Neural cell (in vitro differentiated cells): ENCODE measurements at regions not wholly inside any gene's neighbourhood (a gene's known extent, or its start where the extent isn't known, plus 50 kb on each side); places are given as distances from the start of the nearest gene placed in this dataset.

ENCODE experiments used
- H2AFZ ChIP-seq: fragments of 200-600, 300-800 bp; sonication (generic), shearing (Covaris generic); 2 replicates; pipeline ENCODE4 v1.6.0; 2014; ENCODE audit warnings: low read depth, mild to moderate bottlenecking, antibody characterized with exemption, low read length, moderate library complexity
- H3F3A ChIP-seq: fragments of 200-600 bp; shearing (Covaris generic); 2 replicates; pipeline ENCODE4 v1.6.1; 2016; ENCODE audit warnings: mild to moderate bottlenecking, moderate library complexity, mixed read lengths, antibody characterized with exemption, low read length; ENCODE audit not compliant: insufficient read depth, poor library complexity, severe bottlenecking
- H3K27ac ChIP-seq: fragments of 200-600, 300-800 bp; sonication (generic), shearing (Covaris generic); 2 replicates; pipeline ENCODE4 v1.5.1; 2014; ENCODE audit warnings: mild to moderate bottlenecking, low read length, moderate library complexity
- H3K27me3 ChIP-seq: fragments of 300-800, 200-600 bp; sonication (generic), shearing (Covaris generic); 2 replicates; pipeline ENCODE4 v1.6.0; 2014; ENCODE audit warnings: mild to moderate bottlenecking, low read depth, low read length, moderate library complexity; ENCODE audit not compliant: insufficient read depth
- H3K36me3 ChIP-seq: fragments of 300-800, 200-600 bp; sonication (generic), shearing (Covaris generic); 2 replicates; pipeline ENCODE4 v1.5.1; 2014; ENCODE audit warnings: mild to moderate bottlenecking, antibody characterized with exemption, low read length, moderate library complexity; ENCODE audit not compliant: insufficient read depth
- H3K4me2 ChIP-seq: fragments of 300-800, 200-600 bp; sonication (generic), shearing (Covaris generic); 2 replicates; pipeline ENCODE4 v1.6.0; 2014; ENCODE audit warnings: mild to moderate bottlenecking, low read length
- H3K4me3 ChIP-seq: fragments of 300-800, 200-600 bp; sonication (generic), shearing (Covaris generic); 2 replicates; pipeline ENCODE4 v1.5.1; 2014; ENCODE audit warnings: mild to moderate bottlenecking, low read length, moderate library complexity
- H3K79me2 ChIP-seq: fragments of 200-600 bp; shearing (Covaris generic); replicated peaks from 2 replicates; pipeline ENCODE4 v1.6.0; 2014; ENCODE audit warnings: mild to moderate bottlenecking, low read length, moderate library complexity; ENCODE audit not compliant: insufficient read depth
- H3K9ac ChIP-seq: fragments of 300-800, 200-600 bp; sonication (generic), shearing (Covaris generic); 2 replicates; pipeline ENCODE4 v1.6.1; 2016; ENCODE audit warnings: mild to moderate bottlenecking, low read length, mixed read lengths
- H3K9me2 ChIP-seq: fragments of 200-600 bp; shearing (Covaris generic); 2 replicates; pipeline ENCODE4 v1.6.1; 2016; ENCODE audit warnings: mild to moderate bottlenecking, low read length, mixed read lengths; ENCODE audit not compliant: insufficient read depth
- H3K9me3 ChIP-seq: fragments of 200-600, 300-800 bp; sonication (generic), shearing (Covaris generic); 2 replicates; pipeline ENCODE4 v1.6.1; 2016; ENCODE audit warnings: mild to moderate bottlenecking, mixed run types, low read length, moderate library complexity, mixed read lengths
- H4K20me1 ChIP-seq: fragments of 200-600 bp; shearing (Covaris generic); 2 replicates; pipeline ENCODE4 v1.6.1; 2016; ENCODE audit warnings: mild to moderate bottlenecking, mixed run types; ENCODE audit not compliant: insufficient read depth
- EP300 ChIP-seq: fragments of 450-650 bp; conservative IDR thresholded peaks from 2 replicates; pipeline ENCODE4 v1.6.1; 2014; ENCODE audit warnings: antibody characterized with exemption, mild to moderate bottlenecking, moderate library complexity; ENCODE audit not compliant: poor library complexity, severe bottlenecking
- EZH2 ChIP-seq: fragments of 200-600, 300-800 bp; shearing (Covaris generic), sonication (generic); IDR thresholded peaks from 2 replicates; pipeline ENCODE4 v1.6.1; 2014; ENCODE audit warnings: antibody characterized with exemption, low read length, borderline replicate concordance, mild to moderate bottlenecking; ENCODE audit not compliant: insufficient read depth, poor library complexity, severe bottlenecking
- MXI1 ChIP-seq: fragments of 450-650 bp; conservative IDR thresholded peaks from 2 replicates; pipeline ENCODE4 v1.6.1; 2014; ENCODE audit warnings: antibody characterized with exemption, mild to moderate bottlenecking; ENCODE audit not compliant: poor library complexity, severe bottlenecking
- POLR2AphosphoS5 ChIP-seq: IDR thresholded peaks from 2 replicates; pipeline ENCODE4 v1.6.1; 2012
- RAD21 ChIP-seq: fragments of 450-650 bp; conservative IDR thresholded peaks from 2 replicates; pipeline ENCODE4 v1.6.1; 2014; ENCODE audit warnings: antibody characterized with exemption, mild to moderate bottlenecking, moderate library complexity
- SMC3 ChIP-seq: fragments of 450-650 bp; conservative IDR thresholded peaks from 2 replicates; pipeline ENCODE4 v1.6.1; 2014; ENCODE audit warnings: antibody characterized with exemption, mild to moderate bottlenecking, moderate library complexity; ENCODE audit not compliant: poor library complexity
- TAF1 ChIP-seq: IDR thresholded peaks from 2 replicates; pipeline ENCODE4 v1.6.1; 2012; ENCODE audit warnings: low read depth
- TF ChIP-seq, protein P1 (sequence below): fragments of 450-650 bp; IDR thresholded peaks from 2 replicates; pipeline ENCODE4 v1.5.1; 2014; ENCODE audit warnings: antibody characterized with exemption, mild to moderate bottlenecking, moderate library complexity; ENCODE audit not compliant: poor library complexity, severe bottlenecking
- TF ChIP-seq, protein P2 (sequence below): IDR thresholded peaks from 2 replicates; pipeline ENCODE4 v1.6.1; 2012; ENCODE audit warnings: borderline replicate concordance

DNA sequence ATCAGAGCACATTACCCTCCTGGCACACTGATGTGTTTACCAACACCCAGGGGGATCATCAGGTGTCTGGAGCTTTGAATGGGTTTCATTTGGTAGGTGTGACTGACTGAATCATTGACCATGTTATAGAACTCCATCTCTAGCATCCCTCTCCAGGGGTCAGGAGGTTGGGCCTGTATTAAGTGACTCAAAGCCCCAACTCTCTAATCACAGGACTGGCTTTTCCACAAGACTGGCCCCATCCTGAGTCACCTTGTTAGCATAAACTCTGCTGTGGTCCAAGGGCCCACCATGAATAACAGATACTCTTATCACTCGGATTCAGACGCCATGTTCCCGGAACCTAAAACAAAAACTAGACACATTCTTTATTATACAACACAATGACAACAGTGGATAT, 125.9 kb upstream of the NDUFV2 start:
- Histone ChIP-seq H3K79me2 (no peaks in the 10 kb centered on the region), H3F3A (no peaks in the 10 kb centered on the region), H3K4me3 (no peak overlapping the region), H3K36me3 (no peaks in the 10 kb centered on the region), H3K27ac (no peak overlapping the region), H3K9me2 (no peaks in the 10 kb centered on the region), H3K27me3 (no peaks in the 10 kb centered on the region), H4K20me1 (no peaks in the 10 kb centered on the region), H3K4me2 (no peak overlapping the region), H3K9ac (no peak overlapping the region), H2AFZ (no peak overlapping the region), H3K9me3 (peaks cover 3% of the 10 kb centered on the region)
- TF ChIP-seq, protein P1, sequence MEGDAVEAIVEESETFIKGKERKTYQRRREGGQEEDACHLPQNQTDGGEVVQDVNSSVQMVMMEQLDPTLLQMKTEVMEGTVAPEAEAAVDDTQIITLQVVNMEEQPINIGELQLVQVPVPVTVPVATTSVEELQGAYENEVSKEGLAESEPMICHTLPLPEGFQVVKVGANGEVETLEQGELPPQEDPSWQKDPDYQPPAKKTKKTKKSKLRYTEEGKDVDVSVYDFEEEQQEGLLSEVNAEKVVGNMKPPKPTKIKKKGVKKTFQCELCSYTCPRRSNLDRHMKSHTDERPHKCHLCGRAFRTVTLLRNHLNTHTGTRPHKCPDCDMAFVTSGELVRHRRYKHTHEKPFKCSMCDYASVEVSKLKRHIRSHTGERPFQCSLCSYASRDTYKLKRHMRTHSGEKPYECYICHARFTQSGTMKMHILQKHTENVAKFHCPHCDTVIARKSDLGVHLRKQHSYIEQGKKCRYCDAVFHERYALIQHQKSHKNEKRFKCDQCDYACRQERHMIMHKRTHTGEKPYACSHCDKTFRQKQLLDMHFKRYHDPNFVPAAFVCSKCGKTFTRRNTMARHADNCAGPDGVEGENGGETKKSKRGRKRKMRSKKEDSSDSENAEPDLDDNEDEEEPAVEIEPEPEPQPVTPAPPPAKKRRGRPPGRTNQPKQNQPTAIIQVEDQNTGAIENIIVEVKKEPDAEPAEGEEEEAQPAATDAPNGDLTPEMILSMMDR = no peak
- TF ChIP-seq EP300 (no peak), SMC3 (no peak), POLR2AphosphoS5 (no peak), EZH2 (no peak), TAF1 (no peak), RAD21 (no peak), MXI1 (no peak)
- TF ChIP-seq, protein P2, sequence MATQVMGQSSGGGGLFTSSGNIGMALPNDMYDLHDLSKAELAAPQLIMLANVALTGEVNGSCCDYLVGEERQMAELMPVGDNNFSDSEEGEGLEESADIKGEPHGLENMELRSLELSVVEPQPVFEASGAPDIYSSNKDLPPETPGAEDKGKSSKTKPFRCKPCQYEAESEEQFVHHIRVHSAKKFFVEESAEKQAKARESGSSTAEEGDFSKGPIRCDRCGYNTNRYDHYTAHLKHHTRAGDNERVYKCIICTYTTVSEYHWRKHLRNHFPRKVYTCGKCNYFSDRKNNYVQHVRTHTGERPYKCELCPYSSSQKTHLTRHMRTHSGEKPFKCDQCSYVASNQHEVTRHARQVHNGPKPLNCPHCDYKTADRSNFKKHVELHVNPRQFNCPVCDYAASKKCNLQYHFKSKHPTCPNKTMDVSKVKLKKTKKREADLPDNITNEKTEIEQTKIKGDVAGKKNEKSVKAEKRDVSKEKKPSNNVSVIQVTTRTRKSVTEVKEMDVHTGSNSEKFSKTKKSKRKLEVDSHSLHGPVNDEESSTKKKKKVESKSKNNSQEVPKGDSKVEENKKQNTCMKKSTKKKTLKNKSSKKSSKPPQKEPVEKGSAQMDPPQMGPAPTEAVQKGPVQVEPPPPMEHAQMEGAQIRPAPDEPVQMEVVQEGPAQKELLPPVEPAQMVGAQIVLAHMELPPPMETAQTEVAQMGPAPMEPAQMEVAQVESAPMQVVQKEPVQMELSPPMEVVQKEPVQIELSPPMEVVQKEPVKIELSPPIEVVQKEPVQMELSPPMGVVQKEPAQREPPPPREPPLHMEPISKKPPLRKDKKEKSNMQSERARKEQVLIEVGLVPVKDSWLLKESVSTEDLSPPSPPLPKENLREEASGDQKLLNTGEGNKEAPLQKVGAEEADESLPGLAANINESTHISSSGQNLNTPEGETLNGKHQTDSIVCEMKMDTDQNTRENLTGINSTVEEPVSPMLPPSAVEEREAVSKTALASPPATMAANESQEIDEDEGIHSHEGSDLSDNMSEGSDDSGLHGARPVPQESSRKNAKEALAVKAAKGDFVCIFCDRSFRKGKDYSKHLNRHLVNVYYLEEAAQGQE = no peak

DNA sequence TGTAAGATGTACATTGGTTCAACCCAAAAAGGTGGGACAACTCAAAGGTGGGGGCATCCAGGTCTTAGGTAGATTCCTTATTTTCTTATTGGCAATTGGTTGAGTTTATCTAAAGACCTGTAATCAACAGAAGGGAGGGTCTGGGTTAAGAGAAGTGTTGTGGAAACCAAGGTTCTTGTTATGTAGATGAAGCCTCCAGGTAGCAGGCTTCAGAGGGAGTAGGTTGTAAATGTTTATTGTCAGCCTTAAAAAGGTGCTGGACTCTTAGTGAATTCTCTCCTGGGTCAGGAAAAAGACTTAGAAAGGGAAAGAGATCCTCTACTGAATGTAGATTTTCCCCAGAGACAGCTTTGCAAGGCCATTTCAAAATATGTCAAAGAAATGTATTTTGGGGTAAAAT, 125.3 kb upstream of the NDUFV2 start:
- H3K79me2 ChIP-seq = no peaks in the 10 kb centered on the region
- H3K9me3 ChIP-seq = peaks cover 3% of the 10 kb centered on the region
- H4K20me1 ChIP-seq = no peaks in the 10 kb centered on the region
- no peak overlapping the region for H3K27ac ChIP-seq
- H3K4me2 ChIP-seq = no peak overlapping the region
- no peak overlapping the region for H3K9ac ChIP-seq
- no peaks in the 10 kb centered on the region for H3K9me2 ChIP-seq
- H3K4me3 ChIP-seq = no peak overlapping the region
- TF ChIP-seq SMC3 (no peak), EP300 (no peak), RAD21 (no peak), EZH2 (no peak), POLR2AphosphoS5 (no peak), TAF1 (no peak), MXI1 (no peak)
- TF ChIP-seq, protein P2 = no peak
- TF ChIP-seq, protein P1 = no peak
- no peaks in the 10 kb centered on the region for H3K27me3 ChIP-seq
- no peaks in the 10 kb centered on the region for H3F3A ChIP-seq
- H3K36me3 ChIP-seq = no peaks in the 10 kb centered on the region
- no peak overlapping the region for H2AFZ ChIP-seq
